HG03571 (cell line): ENCODE measurements at regions not wholly inside any gene's neighbourhood (a gene's known extent, or its start where the extent isn't known, plus 50 kb on each side); places are given as distances from the start of the nearest gene placed in this dataset.

Source experiments
- ATAC-seq: cut with Tn5 transposase; IDR thresholded peaks from one replicate; pipeline ENCODE4 v1.9.1; 2021; ENCODE audit not compliant: unreplicated experiment

DNA sequence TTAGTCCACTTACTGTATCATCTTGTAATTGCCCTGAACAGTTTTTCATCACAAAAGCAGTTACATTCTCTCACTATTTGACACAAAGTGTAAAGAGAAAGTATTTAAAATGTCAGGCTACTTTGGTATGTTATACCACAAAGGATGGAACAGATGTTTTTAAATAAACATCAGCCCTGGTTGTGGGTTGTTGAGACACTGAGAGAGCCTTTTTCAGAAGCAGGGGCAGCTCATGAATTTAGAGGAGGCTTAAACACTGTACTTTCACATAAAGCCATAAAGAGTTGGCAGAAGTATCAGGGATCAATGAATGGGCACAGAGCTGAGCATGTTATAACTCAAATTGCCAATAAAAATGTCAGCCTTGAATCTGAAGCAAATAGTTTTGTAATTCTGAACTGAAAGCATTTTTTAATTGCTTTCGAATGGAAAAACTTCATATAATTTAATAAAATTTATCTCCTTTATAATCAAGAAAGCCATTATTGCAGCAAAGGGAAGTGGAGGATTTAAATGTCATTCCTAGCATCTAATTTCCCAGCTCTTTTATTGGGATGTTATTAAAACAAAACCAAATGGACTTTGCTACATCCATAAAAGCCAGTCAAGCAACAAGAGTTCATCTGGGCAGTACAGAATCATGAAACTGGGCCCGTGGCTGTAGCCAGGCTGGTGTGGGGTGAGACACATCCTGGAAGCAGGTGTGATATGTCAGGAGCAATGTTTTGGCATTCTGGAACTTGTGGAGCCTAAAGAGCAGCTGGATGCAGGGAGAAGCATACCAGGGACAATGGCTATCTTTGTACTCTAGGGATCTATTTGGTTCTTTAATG, 95.1 kb upstream of the NT5C1B start:
- no peak for ATAC-seq

DNA sequence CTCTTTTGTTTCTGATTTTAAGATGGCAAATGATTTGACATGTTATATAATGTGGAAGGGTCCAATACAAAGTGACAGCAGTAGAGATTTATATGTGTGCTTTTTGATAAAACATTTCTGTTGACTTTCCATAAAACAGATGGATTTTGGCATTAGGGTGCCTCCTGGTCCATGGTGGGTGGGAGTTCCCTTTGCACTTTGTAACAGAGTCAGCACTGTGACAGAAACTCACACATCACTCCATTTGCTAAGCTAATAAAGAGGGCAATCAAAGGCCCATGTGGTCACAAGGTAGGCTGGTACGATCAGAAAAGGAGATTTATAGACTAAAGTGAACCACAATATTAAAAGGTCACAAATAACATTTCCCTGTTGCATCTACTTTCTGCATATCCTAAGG, 93.3 kb upstream of the NT5C1B start:
- no peak for ATAC-seq

DNA sequence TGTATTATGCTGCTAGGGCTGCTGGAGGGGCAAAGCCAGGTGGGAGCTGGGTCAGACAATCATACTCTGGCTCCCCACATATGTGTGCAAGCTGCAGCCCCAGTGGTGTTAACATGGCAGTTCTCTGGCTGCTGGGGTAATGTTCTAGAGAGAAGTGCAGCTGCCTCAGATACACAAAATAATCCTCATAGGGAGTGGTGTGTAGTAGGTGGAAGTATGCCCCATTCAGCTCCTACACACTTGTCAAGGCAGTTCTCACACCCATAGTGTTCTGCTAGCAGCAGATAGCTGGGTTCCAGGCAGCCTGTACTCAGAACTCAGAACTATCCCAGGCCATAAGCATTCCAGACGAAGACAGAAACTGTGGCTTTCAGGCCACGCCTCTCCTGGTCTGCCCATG, 87.9 kb upstream of the NT5C1B start:
- ATAC-seq: no peak

DNA sequence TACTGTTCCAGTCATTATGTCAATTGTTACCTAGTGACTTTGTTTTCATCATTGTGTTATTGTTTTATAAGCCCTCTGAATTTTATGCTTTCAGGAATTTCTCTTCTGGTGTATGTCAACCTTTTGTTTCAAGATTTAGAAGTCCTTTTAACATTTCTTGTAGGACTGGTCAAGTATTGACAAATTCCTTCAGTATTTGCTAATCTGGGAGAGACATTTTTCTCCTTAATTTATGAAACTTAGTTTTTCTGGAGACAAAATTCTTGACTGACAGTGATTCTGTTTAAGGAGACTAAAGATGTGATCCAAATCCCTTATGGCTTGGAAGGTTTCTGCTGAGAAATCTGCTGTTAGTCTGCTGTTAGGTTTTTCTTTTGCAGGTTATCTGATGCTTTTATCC, 84.9 kb upstream of the NT5C1B start:
- ATAC-seq: no peak

DNA sequence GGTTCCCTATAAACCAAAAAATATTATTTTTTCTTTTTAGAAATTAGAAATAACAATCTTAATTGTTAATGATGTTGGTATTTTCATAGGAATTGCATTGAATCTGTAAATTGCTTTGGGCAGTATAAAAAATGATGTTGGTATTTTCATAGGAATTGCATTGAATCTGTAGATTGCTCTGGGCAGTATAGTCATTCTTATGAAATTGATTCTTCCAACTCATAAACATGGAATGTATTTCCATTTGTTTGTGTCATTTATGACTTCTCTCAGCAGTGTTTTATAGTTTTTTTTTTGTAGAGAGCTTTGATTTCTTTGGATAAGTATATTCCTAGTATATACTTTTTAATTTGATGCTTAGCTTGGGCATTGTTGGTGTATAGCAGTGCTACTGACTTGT, 82.0 kb upstream of the NT5C1B start:
- no peak for ATAC-seq

DNA sequence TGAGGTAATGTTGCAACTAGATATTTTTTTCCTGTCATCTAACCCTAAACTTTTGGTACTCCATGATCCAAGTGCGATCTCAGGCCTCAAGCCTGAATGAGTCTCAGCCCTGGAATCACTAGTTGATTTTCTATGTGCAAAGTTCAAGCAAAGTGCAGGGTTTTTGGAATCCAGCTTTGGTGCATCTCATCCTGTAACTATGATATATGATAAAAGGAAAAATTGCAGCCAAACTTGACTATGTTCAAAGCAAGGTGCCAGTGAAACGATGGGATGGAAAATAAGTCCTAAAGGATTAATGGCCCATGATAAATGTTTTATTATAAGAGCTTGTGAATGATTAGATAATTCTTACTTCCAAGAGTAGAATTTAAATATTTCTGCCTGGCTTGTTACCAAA, 78.9 kb upstream of the NT5C1B start:
- ATAC-seq: no peak

DNA sequence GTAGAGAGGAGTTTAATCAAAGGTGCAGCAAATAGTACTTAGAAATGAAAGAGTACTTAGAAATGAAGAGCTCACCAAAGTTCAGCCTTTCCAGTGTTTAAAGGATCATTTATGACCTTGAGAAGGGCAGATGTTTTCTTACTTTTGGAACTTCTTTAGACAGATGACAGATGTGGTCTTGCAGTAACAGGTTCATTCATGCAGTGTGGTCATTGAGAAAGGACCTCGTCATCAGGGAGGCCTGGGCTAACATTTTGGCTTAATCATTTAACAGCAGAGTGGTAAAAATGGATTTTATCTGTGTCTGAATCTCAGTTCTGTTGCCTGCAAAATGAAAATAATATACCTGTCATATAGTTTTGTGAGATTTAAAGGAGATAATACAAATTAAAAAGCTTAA, 75.1 kb upstream of the NT5C1B start:
- no peak for ATAC-seq

DNA sequence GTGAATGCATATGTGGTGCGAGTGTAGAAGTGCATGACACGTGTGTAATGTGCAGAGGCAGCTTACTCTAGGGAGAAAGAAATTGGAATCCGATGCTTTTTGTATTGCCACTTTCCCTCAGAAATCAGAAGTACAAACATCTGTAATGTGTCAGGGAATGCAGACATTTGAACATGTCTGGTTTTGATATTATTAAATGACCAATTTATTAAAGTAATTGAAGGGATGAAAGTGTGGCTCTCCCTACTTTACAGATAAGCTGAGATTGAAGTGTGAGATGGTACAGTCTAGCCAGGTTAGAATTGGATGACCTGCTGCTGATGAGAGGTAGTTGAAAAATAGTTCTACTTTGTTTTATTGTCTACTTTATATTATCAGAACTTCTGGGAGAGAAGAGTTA, 74.5 kb upstream of the NT5C1B start:
- no peak for ATAC-seq

DNA sequence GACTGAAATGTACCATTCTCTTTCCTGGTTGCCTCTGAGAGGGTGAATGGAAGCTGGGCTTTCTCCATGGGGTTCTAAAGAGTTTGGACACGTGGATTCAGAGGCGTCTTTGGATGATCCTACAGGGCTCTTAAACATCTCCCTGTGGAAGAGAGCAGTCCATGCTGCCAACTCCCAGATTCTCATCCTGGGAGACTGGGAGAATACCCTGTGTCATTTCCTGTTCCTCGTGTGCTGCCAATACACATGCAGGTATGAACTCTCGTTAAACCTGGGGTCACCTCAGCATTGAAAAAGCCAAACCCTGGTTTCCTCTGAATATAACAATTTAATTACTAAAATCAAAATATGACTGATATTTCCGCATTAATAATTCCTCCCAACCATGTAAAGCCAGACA, 73.3 kb upstream of the NT5C1B start:
- ATAC-seq: no peak

DNA sequence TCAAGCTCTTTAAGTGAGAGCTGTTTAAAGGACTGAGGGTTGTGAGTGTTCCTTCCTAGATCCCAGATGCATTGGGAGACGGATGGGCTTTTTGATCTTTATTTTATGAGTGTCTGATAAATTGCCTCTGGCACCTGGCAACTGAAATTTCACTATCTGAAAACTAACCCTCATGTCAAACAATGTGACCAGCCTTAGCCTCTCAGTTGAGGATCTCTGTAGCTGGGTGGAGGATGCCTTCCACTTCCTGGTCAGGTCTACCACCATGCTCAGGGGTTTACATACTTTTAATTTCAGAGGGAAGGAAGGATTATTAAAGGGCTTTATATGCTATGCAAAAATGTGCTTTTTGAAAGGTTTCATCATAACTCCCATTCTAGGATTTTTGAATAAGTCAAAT, 70.5 kb upstream of the NT5C1B start:
- no peak for ATAC-seq

DNA sequence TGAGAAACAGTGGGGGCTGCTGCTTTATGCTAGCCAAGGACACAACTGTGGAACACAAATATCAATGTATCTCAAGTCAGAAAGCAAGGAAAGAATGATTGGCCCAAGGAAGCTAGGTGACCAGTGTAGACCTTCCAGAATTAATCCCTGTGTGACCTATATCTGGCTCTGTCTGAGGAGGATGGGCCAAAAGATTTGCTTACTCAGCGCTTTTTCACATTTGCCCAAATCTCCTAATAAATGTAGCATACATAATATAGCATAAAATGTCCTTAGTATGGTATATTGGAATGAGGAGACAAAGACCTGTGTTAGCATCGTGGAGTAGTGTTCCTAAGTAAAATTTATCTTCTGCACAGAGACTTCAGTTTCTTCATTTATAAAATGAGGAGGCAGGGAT, 66.7 kb upstream of the NT5C1B start:
- no peak for ATAC-seq

DNA sequence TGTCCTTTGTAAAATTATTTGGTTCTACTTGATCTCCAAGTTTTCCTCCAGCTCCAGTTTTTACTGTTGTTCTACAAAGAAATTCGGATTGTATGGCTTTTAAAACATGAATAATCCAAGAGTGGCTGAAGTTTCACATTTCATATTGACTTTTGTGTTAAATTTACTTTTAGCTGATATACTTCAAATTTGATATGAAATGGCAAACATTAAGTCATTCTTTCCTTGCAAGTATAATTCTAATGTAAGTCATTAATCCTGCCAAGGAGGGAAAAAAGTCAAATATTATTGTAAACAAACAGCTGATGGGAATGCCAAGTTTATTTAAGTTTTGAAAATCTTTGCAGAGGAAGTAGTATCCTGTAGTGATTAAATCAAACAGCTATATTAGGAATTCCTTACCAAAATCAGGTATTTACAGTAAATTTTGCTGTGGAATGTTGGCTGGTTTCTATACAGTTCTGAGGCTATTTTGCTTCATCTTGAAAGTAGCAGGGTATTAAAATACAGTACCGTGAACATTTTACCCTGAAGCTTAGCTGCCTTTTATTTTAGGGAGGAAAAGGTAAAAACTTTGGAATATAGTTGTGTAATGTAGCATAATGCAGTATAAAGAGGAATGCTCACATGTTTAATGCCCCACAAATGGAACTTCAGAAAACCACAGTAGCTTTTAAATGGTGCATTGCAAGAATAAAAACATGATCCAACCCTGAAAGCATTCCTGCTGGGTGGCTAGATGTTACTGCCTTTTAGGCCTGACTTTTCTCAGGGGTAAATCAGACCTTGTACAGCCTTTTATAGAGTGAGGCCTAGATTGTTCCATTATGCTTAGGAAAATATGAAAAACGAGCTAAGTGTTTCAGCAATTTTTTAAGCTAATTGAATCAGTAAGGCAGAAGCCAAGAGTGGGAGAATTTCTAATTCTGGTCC, 62.7 kb upstream of the NT5C1B start:
- no peak for ATAC-seq

DNA sequence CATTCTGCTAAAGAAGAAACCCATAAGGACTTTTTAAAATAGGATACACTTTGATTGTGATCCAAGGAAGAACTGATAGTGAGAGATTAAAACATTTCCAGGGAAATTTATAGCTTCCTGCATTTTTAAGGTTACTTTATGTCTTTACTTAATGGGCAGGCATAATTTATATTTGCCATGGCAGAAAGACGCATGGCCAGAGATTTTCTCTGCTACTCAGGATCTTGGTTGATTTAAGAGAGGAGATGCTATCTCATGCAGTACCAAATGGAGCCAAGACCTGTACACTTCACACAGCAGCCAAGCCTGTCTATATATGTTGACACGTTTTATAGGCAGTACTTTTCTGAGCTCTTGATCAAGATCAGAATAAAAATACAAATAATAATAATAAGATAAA, 60.9 kb upstream of the NT5C1B start:
- ATAC-seq: no peak

DNA sequence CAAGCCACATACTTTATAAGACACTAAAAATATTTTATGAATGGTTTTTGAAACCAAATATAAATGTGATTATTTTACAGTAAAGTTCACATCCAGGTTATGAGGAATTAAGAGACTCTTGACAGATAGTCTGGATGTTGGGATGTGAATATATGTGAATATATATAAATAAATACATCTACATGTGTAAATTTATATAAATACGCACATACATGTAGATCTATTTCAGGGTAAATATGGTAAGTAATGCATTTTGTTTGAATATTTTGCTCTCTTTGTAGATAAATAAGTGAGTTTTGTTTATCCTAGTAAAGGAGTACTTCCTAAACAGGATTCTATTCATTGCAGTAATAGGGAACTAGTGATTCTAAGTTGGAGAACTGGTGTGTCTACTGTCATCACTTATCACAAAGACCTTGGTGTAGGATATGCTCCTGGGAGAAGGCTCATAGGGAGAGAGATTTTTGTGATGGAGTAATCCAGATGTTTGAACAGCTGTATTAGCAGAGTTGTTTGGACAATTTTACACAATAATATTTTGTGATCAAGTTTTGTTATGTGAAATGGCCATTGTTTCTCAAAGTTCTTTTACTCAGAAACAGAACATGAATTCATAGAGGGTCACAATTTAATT, 60.2 kb upstream of the NT5C1B start:
- ATAC-seq: no peak

DNA sequence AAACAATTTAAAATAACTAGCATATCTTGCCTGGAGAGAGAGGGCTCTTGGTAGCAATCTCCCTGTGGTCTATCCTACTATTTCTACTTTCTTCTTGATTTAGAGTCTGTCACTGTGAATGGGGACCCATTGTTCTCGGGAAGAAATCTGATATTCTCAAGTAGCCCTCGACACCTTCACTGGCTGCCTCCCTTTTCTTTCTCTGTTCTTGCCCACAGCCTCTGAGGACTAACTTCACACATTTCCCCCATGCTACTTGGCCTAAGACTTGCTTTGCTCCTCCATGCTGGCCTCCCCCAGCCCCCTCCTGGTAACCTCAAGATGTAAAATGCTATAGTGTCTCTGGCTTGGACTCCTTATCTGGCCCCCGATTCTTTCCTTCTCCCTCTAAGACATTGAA, 58.8 kb upstream of the NT5C1B start:
- no peak for ATAC-seq

DNA sequence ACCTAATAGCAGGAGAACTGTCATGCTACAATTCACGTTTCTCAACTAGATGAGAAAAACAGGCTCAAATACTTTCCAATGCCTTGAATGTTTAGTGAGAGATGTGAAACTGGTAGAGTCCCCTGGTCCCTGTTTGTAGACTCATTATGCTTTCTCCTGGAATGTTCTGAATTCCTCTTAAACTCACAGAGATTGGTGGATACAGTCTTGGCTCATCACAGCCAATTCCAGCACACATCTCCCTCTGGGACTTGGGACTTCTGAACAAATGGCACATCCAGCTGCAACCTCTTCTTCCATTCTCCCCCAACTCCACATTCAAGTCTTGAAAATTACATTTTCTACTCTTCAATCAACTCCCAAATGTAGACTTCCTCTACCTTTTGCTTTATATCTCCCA, 58.4 kb upstream of the NT5C1B start:
- no peak for ATAC-seq

DNA sequence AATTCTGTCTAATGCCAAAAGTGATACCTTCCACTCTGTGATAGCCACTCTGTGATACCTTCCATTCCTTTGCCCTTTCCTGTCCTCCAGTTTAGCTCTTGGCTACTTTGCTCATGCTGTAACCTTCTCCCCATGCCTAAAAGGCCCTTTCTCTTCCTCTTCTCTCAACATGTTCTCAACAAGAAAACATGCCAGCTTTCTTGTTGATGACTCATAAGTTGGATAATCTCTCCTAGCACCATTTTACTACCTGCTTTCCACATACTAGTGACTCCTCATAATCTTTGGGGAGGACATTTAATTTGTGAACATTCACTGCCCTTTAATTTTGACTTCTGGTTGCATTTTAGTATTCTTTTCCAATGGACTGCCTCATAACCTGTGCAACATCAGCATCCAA, 55.9 kb upstream of the NT5C1B start:
- ATAC-seq: no peak

DNA sequence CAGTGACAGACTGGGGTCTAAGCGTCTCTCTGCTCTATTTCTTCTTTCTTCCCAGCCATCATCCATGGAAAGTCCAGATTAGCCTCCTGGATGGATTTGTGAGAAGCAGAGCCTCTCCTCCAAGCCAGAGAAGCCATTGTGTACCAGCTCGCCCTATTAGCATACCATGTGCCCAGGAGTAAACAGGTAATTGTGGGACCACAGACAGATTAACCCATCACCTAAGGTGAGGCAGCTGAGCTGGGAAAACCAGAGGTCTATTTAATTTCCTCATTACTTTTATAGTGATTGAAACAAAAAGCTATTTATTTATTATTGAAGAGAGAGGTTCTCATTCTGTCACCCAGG, 54.7 kb upstream of the NT5C1B start:
- ATAC-seq: no peak

DNA sequence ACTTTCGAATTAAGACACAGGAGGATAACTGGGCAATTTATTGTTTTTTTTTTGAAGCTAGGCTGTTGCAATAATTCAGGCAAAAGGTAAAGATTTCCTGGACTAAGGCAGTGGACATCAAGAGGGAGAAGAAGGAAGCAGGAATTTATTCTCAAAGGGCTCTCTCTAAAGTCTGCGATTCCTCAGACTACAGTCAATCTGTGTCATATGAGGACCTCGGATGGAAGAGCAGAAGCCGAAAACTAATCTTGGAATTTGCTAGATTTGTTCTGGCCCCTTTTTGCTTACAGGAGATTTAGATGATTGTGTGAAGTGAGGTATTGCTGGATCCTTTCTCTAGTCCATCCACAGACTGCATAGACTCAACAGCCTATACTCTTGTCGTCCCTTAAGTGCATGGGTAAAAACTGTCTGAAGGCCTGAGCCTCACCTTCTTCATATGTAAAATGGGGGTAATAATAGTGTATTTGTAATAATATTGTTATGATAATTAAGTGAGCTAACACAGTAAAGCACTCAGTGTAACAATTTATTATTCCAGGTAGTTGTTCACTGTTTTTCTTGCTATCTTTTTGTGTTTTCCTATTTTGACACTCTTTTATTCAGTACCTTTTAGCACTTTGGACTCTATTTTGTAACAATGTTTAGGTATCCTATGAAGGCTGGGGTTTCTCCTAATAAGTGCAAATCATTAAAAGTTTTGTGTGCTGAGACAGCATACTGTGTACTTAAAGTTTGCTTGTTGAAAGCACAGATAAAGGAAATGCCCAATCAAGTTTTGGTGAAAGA, 54.2 kb upstream of the NT5C1B start:
- no peak for ATAC-seq

DNA sequence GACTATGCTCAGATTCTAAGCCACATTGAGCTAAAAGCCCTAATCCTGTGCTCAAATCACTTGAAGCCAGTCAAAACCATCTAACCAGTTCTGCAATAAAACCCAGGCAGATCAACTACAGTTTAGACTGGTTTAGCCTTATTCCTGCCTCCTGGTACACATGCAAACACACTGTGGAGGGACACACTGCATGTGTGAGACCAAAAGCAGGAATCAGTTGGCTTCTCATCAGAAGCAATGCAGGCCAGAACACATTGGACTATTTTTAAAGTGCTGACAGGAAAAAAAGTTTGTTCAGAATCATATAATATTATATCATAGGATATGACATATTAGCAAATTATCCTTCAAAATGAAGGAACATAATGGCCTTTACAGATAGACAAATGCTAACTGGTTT, 52.5 kb upstream of the NT5C1B start:
- ATAC-seq: no peak
